Mesodermal cell (in vitro differentiated cells): ENCODE measurements at regions not wholly inside any gene's neighbourhood (a gene's known extent, or its start where the extent isn't known, plus 50 kb on each side); places are given as distances from the start of the nearest gene placed in this dataset.
A peak's percentile ranks its signal among the peaks of the same experiment; 100 is the strongest.

ENCODE experiments used
- H3K27ac ChIP-seq: 2 replicates; pipeline ENCODE4 v1.7.0; 2013; ENCODE audit warnings: mild to moderate bottlenecking, low read depth, low read length, moderate library complexity; ENCODE audit not compliant: severe bottlenecking
- H3K36me3 ChIP-seq: 2 replicates; pipeline ENCODE4 v1.7.1; 2013; ENCODE audit warnings: mild to moderate bottlenecking, low read length, moderate library complexity; ENCODE audit not compliant: control insufficient read depth, insufficient read depth
- H3K4me1 ChIP-seq: one replicate; pipeline ENCODE4 v1.7.1; 2013; ENCODE audit warnings: mild to moderate bottlenecking, low read length; ENCODE audit not compliant: insufficient read depth, control insufficient read depth, poor library complexity, severe bottlenecking
- H3K4me3 ChIP-seq: 2 replicates; pipeline ENCODE4 v1.7.0; 2013; ENCODE audit warnings: low read length, control low read depth, mild to moderate bottlenecking; ENCODE audit not compliant: insufficient read depth, poor library complexity, severe bottlenecking; ENCODE audit errors: extremely low read depth
- H3K9me3 ChIP-seq: 2 replicates; pipeline ENCODE4 v1.7.1; 2013; ENCODE audit warnings: mild to moderate bottlenecking, low read length, moderate library complexity; ENCODE audit not compliant: control insufficient read depth
- WGBS, 2 experiments: methylation state at CpG; one replicate each; pipeline ENCODE4 v1.1.5; 2013; ENCODE audit warnings: missing lambda C conversion rate in 2 of 2; ENCODE audit not compliant: insufficient coverage in 2 of 2; 5-methylcytosine and 5-hydroxymethylcytosine counted together

DNA sequence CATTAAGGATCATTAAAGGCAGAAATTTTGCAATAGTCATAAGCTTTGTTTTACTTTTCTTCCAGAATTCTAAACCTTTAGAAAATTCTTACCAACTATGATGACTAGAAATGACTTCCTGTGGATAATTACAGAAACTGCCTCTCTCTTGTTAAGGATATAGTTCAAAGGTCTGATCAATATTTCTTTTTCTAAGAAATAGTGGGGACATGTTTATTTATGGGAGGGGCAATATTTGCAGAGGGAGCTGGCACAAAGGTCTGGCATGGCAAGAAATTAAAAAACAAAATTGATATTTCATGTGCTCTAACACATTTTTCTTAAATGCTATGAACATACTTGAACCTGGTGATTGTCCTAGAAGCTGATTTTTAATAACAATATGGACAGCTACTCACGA is 448.9 kb downstream of the KCTD8 start:
- H3K4me1 ChIP-seq: no peaks in the 10 kb centered on the region
- H3K4me3 ChIP-seq: no peak overlapping the region
- no peaks in the 10 kb centered on the region for H3K9me3 ChIP-seq
- H3K27ac ChIP-seq: no peak overlapping the region
- no peaks in the 10 kb centered on the region for H3K36me3 ChIP-seq
- WGBS, 2 experiments: no CpG with 5 or more reads among the region's 1 CpG

DNA sequence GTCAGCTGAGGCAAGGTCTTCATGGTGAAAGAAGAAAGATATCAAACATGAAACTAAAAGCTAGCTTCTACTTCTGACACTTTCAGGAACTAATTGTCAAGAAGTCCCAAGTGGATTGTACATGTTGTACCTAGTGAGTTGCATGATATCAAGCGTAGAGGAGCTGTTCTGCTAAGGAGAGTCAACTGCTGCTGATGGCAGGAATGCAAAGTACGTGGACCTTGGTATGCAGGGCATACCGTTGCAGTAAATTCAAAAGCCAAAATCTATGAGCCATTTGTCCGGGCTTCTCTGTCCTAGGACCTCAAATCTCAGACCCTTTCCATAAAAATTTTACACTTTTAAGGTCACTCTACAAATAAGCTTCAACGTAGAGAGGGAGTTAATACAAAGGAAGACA is 446.2 kb downstream of the KCTD8 start:
- no peaks in the 10 kb centered on the region for H3K4me1 ChIP-seq
- H3K9me3 ChIP-seq: no peaks in the 10 kb centered on the region
- H3K36me3 ChIP-seq: no peaks in the 10 kb centered on the region
- 85 to 87% methylated on average over 3 of the region's 5 CpGs for WGBS, 2 experiments
- H3K4me3 ChIP-seq: no peak overlapping the region
- no peak overlapping the region for H3K27ac ChIP-seq

- no peak overlapping the region for H3K4me3 ChIP-seq
- H3K36me3 ChIP-seq: no peaks in the 10 kb centered on the region
- no peaks in the 10 kb centered on the region for H3K4me1 ChIP-seq
- H3K27ac ChIP-seq: no peak overlapping the region
- WGBS, 2 experiments: 89 to 95% methylated on average over 13 to 14 of the region's 18 CpGs
- no peaks in the 10 kb centered on the region for H3K9me3 ChIP-seq
These were observed 431.8 kb downstream of the KCTD8 start for GRCh38 chr4:44016570-44017421.

GRCh38 chr4:44017422-44017739 is 431.2 kb downstream of the KCTD8 start:
- Histone ChIP-seq H3K27ac (no peak overlapping the region), H3K36me3 (no peaks in the 10 kb centered on the region), H3K4me3 (no peak overlapping the region), H3K4me1 (no peaks in the 10 kb centered on the region), H3K9me3 (no peaks in the 10 kb centered on the region)
- WGBS, 2 experiments: 100% methylated on average over 2 of the region's 3 CpGs; no CpG with 5 or more reads in 1 of the 2 experiments

DNA sequence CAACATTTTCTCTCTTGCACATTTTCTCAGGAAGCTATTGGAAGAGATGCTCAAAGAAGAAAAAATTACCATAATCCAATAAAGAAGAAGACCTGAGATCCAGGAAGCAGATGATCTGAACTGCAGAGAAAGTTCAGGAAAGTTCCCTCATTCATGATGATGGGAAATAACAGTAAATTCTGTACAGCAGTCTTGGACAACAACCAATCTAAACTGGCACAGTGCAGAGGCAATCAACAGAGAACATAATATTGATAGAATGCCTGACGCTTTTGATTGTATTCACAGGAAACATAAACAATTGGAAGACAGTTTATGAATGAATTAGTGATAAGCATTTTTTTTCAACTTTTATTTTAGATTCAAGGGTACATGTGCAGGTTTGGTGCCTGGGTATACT is 428.9 kb downstream of the KCTD8 start:
- Histone ChIP-seq H3K4me1 (no peaks in the 10 kb centered on the region), H3K27ac (no peak overlapping the region), H3K36me3 (no peaks in the 10 kb centered on the region), H3K9me3 (no peaks in the 10 kb centered on the region), H3K4me3 (no peak overlapping the region)
- WGBS, 2 experiments: 100% methylated on average over 1 of the region's 1 CpG

DNA sequence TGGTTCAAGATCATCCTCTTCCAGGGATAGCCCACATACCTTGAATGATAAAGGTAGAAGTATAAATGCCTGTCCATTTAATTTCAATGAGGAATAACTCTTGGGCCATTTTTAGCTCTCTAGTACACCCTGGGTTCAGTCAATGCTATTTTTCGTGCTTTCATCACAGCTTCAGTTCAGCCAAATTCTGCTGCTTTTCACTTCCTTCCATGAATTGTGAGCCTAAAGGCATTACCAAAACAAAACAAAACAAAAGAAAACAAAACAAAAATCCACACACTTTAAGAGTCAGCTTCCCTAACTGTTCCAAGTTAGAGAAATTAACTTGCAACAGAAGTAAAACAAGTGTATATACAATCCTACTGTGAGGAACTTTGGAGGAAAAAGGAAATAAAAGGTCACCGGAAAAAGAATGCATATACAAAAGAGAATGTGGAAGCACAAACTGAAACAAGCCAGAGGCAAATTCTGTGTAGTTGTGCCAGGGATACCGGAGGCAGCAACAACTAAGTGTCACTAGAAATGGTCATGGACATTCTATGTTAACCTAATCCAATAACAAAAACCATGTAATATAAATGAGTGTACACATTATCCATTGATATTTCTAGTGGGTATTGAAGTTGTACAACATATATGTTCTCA is 423.1 kb downstream of the KCTD8 start:
- 86 to 90% methylated on average over 2 of the region's 3 CpGs for WGBS, 2 experiments
- Histone ChIP-seq H3K36me3 (no peaks in the 10 kb centered on the region), H3K4me3 (no peak overlapping the region), H3K4me1 (no peaks in the 10 kb centered on the region), H3K27ac (peak overlapping the region; percentile 19), H3K9me3 (no peaks in the 10 kb centered on the region)

DNA sequence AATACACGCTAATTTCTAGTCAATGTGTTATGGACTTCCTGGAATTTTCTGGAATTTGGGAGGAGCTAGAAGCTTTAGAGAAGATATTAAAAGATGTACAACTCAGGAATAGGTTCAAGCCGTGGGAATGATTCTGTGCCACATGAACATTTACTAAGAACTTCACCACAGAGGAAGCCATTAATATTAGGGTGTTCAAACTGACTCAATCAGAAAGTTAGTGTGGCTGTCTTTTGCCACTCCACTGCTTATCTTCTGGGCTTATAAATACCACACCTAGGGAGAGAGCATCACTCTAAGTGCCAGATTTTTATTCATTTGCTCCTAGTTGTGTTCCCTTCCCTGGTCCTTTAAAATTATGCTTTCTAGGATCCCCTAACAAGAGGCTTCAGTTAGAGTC is 409.8 kb downstream of the KCTD8 start:
- Histone ChIP-seq H3K4me3 (no peak overlapping the region), H3K27ac (no peak overlapping the region), H3K4me1 (no peaks in the 10 kb centered on the region), H3K9me3 (no peaks in the 10 kb centered on the region), H3K36me3 (no peaks in the 10 kb centered on the region)
- WGBS, 2 experiments: 100% methylated on average over 1 of the region's 2 CpGs; no CpG with 5 or more reads in 1 of the 2 experiments

DNA sequence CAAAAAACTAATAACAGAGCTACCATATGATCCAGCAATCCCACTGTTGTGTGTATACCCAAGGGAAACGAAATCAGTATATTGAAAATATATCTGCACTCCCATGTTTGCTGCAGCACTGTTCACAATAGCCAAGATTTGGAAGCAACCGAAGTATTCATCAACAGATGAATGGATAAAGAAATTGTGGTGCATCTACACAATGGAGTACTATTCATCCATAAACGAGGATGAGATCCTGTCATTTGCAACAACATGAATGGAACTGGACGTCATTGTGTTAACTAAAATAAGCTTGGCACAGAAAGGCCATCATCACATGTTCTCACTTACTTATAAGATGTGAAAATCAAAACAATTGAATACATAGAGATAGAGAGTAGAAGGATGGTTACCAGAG is 402.1 kb downstream of the KCTD8 start:
- Histone ChIP-seq H3K4me3 (no peak overlapping the region), H3K4me1 (no peaks in the 10 kb centered on the region), H3K36me3 (no peaks in the 10 kb centered on the region), H3K27ac (no peak overlapping the region), H3K9me3 (no peaks in the 10 kb centered on the region)
- 83 to 86% methylated on average over 1 to 2 of the region's 4 CpGs for WGBS, 2 experiments

DNA sequence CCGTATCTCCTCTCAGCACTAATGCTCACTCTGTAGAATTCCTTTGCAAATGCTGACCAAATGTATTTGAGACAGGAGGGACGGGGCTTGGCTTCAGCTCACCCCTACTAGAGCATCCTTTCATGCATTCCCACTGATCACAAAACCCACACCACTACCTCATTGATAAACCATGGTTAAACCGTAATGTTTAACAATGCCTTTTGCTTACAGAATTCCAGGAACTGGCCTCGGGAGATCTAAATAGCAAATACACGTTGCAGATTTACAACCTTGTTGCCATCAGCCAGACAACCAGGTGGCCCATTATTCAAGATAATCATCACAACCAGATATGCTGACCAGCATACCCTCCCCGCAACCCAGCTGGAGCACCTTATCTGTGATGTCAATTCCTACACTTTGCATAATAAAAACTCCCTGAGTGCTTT is 391.9 kb downstream of the KCTD8 start:
- no peak overlapping the region for H3K4me3 ChIP-seq
- 14 to 15% methylated on average over 6 of the region's 6 CpGs for WGBS, 2 experiments

DNA sequence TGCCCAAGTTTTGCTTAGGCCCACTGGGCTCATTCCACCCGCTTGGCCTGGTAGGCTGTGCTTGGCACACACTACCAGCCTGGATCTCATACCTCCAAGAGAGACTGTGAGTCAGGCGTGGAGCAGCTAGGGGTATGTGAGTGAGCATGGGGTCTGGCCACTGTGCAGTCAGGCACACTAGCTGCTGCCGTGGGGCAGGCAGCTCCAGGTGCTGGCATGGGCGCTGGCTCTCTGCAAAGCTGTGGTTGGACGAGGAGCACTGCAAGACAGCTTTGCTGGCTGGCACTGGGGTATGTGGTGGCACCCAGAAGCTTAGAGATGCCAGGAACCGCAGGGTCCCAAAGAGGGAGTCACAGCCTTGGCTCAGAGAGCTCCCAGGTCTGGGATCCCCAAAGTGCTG is 377.8 kb downstream of the KCTD8 start:
- Histone ChIP-seq H3K4me3 (no peak overlapping the region), H3K9me3 (no peaks in the 10 kb centered on the region), H3K4me1 (no peaks in the 10 kb centered on the region), H3K36me3 (no peaks in the 10 kb centered on the region), H3K27ac (no peak overlapping the region)
- WGBS, 2 experiments: 86 to 88% methylated on average over 4 to 6 of the region's 6 CpGs

More for the DNA sequence above, 391.9 kb downstream of the KCTD8 start:
- H3K36me3 ChIP-seq: no peaks in the 10 kb centered on the region
- H3K4me1 ChIP-seq: no peaks in the 10 kb centered on the region
- no peak overlapping the region for H3K27ac ChIP-seq
- H3K9me3 ChIP-seq: no peaks in the 10 kb centered on the region
